Osteoblast (primary cell): ENCODE measurements at regions not wholly inside any gene's neighbourhood (a gene's known extent, or its start where the extent isn't known, plus 50 kb on each side); places are given as distances from the start of the nearest gene placed in this dataset.

Experiments
- DNase-seq: peaks from one replicate; pipeline ENCODE4 v3.0.0; 2011; ENCODE audit warnings: low spot score, mixed read lengths; ENCODE audit not compliant: insufficient read length; ENCODE audit errors: missing footprints
- H2AFZ ChIP-seq: 2 replicates; pipeline ENCODE4 v1.6.0; 2011; ENCODE audit warnings: mild to moderate bottlenecking, low read length
- H3K27ac ChIP-seq: 2 replicates; pipeline ENCODE4 v1.5.1; 2011; ENCODE audit warnings: mild to moderate bottlenecking, low read depth, low read length, moderate library complexity
- H3K27me3 ChIP-seq: 2 replicates; pipeline ENCODE4 v1.6.0; 2012; ENCODE audit warnings: mild to moderate bottlenecking, control low read depth, inconsistent platforms, low read length, moderate library complexity; ENCODE audit not compliant: insufficient read depth
- H3K36me3 ChIP-seq: 2 replicates; pipeline ENCODE4 v1.5.1; 2011; ENCODE audit warnings: mild to moderate bottlenecking, low read length, control low read depth, moderate library complexity; ENCODE audit not compliant: insufficient read depth
- H3K4me1 ChIP-seq: 2 replicates; pipeline ENCODE4 v1.5.1; 2011; ENCODE audit warnings: mild to moderate bottlenecking, low read length, control low read depth, moderate library complexity; ENCODE audit not compliant: insufficient read depth
- H3K4me2 ChIP-seq: 2 replicates; pipeline ENCODE4 v1.6.0; 2011; ENCODE audit warnings: mild to moderate bottlenecking, low read length; ENCODE audit not compliant: insufficient read depth
- H3K4me3 ChIP-seq: fragments of 200-600 bp; sonication (generic); 3 replicates; pipeline ENCODE4 v1.5.1; 2012; ENCODE audit warnings: mild to moderate bottlenecking, low read length, inconsistent platforms; ENCODE audit not compliant: insufficient read depth
- H3K79me2 ChIP-seq: 2 replicates; pipeline ENCODE4 v1.6.0; 2012; ENCODE audit warnings: mild to moderate bottlenecking, low read length, control low read depth, inconsistent platforms; ENCODE audit not compliant: insufficient read depth
- H3K9me3 ChIP-seq: 2 replicates; pipeline ENCODE4 v1.5.1; 2011; ENCODE audit warnings: low read depth, low read length, control low read depth
- H4K20me1 ChIP-seq: 2 replicates; pipeline ENCODE4 v1.6.0; 2012; ENCODE audit warnings: mild to moderate bottlenecking, low read length, control low read depth; ENCODE audit not compliant: insufficient read depth
- TF ChIP-seq, protein P1 (sequence below): IDR thresholded peaks from 2 replicates; pipeline ENCODE4 v1.5.1; 2011; ENCODE audit warnings: mild to moderate bottlenecking, low read depth, low read length, moderate library complexity; ENCODE audit errors: extremely low read depth

DNA sequence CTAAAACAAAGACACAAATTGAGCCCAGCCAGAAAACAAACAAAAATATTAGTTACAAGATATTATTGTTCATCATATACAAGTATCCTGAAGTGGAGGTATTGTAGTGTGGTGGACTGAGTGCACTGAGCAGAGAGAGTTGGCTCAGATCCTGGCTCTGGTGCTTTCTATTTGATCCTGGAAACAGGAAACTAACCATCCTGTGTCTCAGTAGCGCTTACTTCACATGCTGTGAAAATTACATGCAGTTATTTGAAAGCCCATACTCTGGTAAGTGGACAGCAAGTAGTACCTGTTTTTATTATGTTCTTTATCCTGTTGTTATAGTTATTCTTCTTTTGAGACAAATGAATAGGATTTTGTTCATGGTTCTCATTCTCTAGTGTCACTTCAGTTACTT lies 84.3 kb upstream of the CRIM1 start:
- peaks cover 6% of the 10 kb centered on the region for H3K27me3 ChIP-seq
- no peaks in the 10 kb centered on the region for H3K9me3 ChIP-seq
- H3K4me3 ChIP-seq: no peak overlapping the region
- H2AFZ ChIP-seq: no peak overlapping the region
- TF ChIP-seq, protein P1, sequence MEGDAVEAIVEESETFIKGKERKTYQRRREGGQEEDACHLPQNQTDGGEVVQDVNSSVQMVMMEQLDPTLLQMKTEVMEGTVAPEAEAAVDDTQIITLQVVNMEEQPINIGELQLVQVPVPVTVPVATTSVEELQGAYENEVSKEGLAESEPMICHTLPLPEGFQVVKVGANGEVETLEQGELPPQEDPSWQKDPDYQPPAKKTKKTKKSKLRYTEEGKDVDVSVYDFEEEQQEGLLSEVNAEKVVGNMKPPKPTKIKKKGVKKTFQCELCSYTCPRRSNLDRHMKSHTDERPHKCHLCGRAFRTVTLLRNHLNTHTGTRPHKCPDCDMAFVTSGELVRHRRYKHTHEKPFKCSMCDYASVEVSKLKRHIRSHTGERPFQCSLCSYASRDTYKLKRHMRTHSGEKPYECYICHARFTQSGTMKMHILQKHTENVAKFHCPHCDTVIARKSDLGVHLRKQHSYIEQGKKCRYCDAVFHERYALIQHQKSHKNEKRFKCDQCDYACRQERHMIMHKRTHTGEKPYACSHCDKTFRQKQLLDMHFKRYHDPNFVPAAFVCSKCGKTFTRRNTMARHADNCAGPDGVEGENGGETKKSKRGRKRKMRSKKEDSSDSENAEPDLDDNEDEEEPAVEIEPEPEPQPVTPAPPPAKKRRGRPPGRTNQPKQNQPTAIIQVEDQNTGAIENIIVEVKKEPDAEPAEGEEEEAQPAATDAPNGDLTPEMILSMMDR: no peak
- no peaks in the 10 kb centered on the region for H4K20me1 ChIP-seq
- no peak overlapping the region for H3K4me2 ChIP-seq
- H3K27ac ChIP-seq: no peak overlapping the region
- DNase-seq: no peak
- no peaks in the 10 kb centered on the region for H3K36me3 ChIP-seq
- H3K4me1 ChIP-seq: no peaks in the 10 kb centered on the region
- no peaks in the 10 kb centered on the region for H3K79me2 ChIP-seq

DNA sequence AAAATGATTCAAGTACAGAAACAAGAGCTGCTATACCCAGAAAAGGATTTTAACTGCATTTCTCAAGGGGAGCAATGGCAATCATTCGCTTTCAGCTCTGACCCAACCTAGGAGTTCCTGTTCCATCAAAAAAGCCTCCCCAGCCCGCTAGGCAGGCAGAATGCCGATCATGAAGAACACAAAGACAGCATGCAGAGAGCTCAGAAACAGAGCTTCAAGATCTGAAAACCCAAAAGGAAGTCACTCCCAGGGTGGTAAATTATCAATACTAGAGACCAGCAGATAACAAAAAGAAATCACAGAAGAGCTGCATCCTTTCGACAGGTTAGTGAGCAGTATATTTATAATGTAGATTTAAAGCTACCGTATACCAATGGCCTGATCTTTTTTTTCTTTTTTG lies 84.8 kb upstream of the CRIM1 start:
- H3K36me3 ChIP-seq: no peaks in the 10 kb centered on the region
- peaks cover 6% of the 10 kb centered on the region for H3K27me3 ChIP-seq
- TF ChIP-seq, protein P1: no peak
- no peak overlapping the region for H3K4me3 ChIP-seq
- H3K79me2 ChIP-seq: no peaks in the 10 kb centered on the region
- H2AFZ ChIP-seq: no peak overlapping the region
- H3K4me2 ChIP-seq: no peak overlapping the region
- no peak for DNase-seq
- no peaks in the 10 kb centered on the region for H4K20me1 ChIP-seq
- no peaks in the 10 kb centered on the region for H3K9me3 ChIP-seq
- H3K27ac ChIP-seq: no peak overlapping the region
- H3K4me1 ChIP-seq: no peaks in the 10 kb centered on the region

DNA sequence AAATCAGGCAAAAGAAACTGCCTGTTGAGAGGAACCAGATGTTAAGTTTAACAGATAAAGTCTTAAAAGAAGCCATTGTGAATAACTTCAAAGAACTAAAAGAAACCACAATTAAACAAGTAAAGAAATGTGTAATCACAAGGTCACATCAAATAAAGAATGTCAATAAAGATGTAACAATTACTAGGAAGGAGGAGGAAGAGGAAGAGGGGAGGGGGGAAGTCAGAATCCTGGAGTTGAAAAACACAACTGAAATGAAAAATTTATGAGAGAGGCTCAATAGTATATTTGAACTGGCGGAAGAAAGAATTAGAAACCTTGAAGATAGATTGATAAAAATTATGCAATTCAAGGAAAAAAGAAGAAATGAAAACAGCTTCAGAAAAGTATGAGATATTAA lies 88.4 kb upstream of the CRIM1 start:
- Histone ChIP-seq H3K9me3 (no peaks in the 10 kb centered on the region), H3K27me3 (peaks cover 3% of the 10 kb centered on the region), H3K4me3 (no peak overlapping the region), H3K4me2 (no peak overlapping the region), H3K36me3 (no peaks in the 10 kb centered on the region), H3K4me1 (no peaks in the 10 kb centered on the region), H3K27ac (no peak overlapping the region), H2AFZ (no peak overlapping the region), H4K20me1 (no peaks in the 10 kb centered on the region), H3K79me2 (no peaks in the 10 kb centered on the region)
- TF ChIP-seq, protein P1: no peak
- no peak for DNase-seq

DNA sequence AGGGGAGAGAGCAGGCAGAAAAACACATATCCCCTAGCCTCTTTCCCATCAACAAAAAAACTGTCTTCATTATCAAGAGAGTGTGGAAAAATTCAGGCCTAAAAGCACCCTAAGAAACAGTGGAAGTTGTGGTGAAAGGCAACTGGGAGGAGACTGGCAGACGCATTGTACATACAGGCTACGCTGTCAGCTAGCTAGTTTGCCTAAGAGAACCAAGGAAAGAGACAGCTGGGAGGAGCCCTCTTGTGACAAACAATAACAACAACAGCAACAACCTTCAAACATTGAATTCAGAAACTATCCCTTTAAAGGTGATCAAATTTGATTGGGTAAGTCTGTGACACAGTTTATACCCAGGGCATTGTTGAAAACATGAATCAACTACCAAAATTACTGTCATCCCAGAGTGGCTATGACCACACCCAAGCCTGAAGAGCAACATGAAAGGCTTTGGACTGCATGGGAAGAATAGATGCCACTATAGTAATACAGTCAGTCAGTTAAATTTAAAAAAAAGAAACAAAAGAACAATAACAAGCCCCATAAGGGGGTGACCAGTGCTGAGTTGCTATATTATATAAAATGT lies 88.9 kb upstream of the CRIM1 start:
- Histone ChIP-seq H3K36me3 (no peaks in the 10 kb centered on the region), H3K4me3 (no peak overlapping the region), H3K27me3 (peaks cover 2% of the 10 kb centered on the region), H3K4me2 (no peak overlapping the region), H3K79me2 (no peaks in the 10 kb centered on the region), H2AFZ (no peak overlapping the region), H3K9me3 (no peaks in the 10 kb centered on the region), H3K27ac (no peak overlapping the region), H4K20me1 (no peaks in the 10 kb centered on the region), H3K4me1 (no peaks in the 10 kb centered on the region)
- DNase-seq: no peak
- TF ChIP-seq, protein P1: no peak
